Ectodermal cell (in vitro differentiated cells): ENCODE measurements at regions not wholly inside any gene's neighbourhood (a gene's known extent, or its start where the extent isn't known, plus 50 kb on each side); places are given as distances from the start of the nearest gene placed in this dataset.

Experiments used
- H3K27ac ChIP-seq: 2 replicates; pipeline ENCODE4 v1.7.0; 2013; ENCODE audit warnings: mild to moderate bottlenecking, low read depth, low read length; ENCODE audit not compliant: insufficient read depth, poor library complexity, severe bottlenecking
- H3K27me3 ChIP-seq: 2 replicates; pipeline ENCODE4 v1.7.0; 2013; ENCODE audit warnings: mild to moderate bottlenecking, low read length; ENCODE audit not compliant: insufficient read depth, control insufficient read depth, poor library complexity, severe bottlenecking
- H3K36me3 ChIP-seq: one replicate; pipeline ENCODE4 v1.7.0; 2013; ENCODE audit warnings: low read length; ENCODE audit not compliant: control insufficient read depth, insufficient read depth
- H3K4me1 ChIP-seq: one replicate; pipeline ENCODE4 v1.7.0; 2013; ENCODE audit warnings: low read length; ENCODE audit not compliant: control insufficient read depth, insufficient read depth
- H3K4me3 ChIP-seq: 2 replicates; pipeline ENCODE4 v1.7.0; 2013; ENCODE audit warnings: low read depth, low read length, control low read depth; ENCODE audit not compliant: insufficient read depth
- H3K9me3 ChIP-seq: 2 replicates; pipeline ENCODE4 v1.7.0; 2013; ENCODE audit warnings: mild to moderate bottlenecking, low read length, moderate library complexity; ENCODE audit not compliant: control insufficient read depth
- WGBS, 2 experiments: methylation state at CpG; one replicate each; pipeline ENCODE4 v1.1.7; 2013; ENCODE audit warnings: missing lambda C conversion rate in 2 of 2; 5-methylcytosine and 5-hydroxymethylcytosine counted together

- H3K27me3 ChIP-seq: no peaks in the 10 kb centered on the region
- WGBS, 2 experiments: 81 to 89% methylated on average over 3 of the region's 3 CpGs
- H3K36me3 ChIP-seq: no peaks in the 10 kb centered on the region
- H3K9me3 ChIP-seq: no peaks in the 10 kb centered on the region
- no peak overlapping the region for H3K4me3 ChIP-seq
- H3K4me1 ChIP-seq: no peaks in the 10 kb centered on the region
- no peak overlapping the region for H3K27ac ChIP-seq
Observed at GRCh38 chr14:34173916-34174315, 223.0 kb upstream of the EGLN3 start.

GRCh38 chr14:34172550-34173368 is 221.9 kb upstream of the EGLN3 start:
- Histone ChIP-seq H3K4me3 (no peak overlapping the region), H3K36me3 (no peaks in the 10 kb centered on the region), H3K27me3 (no peaks in the 10 kb centered on the region), H3K4me1 (no peaks in the 10 kb centered on the region), H3K27ac (no peak overlapping the region), H3K9me3 (no peaks in the 10 kb centered on the region)
- WGBS, 2 experiments: 92 to 95% methylated on average over 6 of the region's 6 CpGs

GRCh38 chr14:34172173-34172451 is 221.2 kb upstream of the EGLN3 start:
- WGBS, 2 experiments: no CpG with 5 or more reads among the region's 1 CpG
- H3K4me3 ChIP-seq: no peak overlapping the region
- no peaks in the 10 kb centered on the region for H3K4me1 ChIP-seq
- no peaks in the 10 kb centered on the region for H3K36me3 ChIP-seq
- no peak overlapping the region for H3K27ac ChIP-seq
- no peaks in the 10 kb centered on the region for H3K27me3 ChIP-seq
- H3K9me3 ChIP-seq: no peaks in the 10 kb centered on the region

GRCh38 chr14:34171431-34172172 is 220.7 kb upstream of the EGLN3 start:
- H3K27ac ChIP-seq: no peak overlapping the region
- 92 to 95% methylated on average over 8 of the region's 8 CpGs for WGBS, 2 experiments
- no peak overlapping the region for H3K4me3 ChIP-seq
- no peaks in the 10 kb centered on the region for H3K27me3 ChIP-seq
- H3K4me1 ChIP-seq: no peaks in the 10 kb centered on the region
- H3K9me3 ChIP-seq: no peaks in the 10 kb centered on the region
- no peaks in the 10 kb centered on the region for H3K36me3 ChIP-seq

GRCh38 chr14:34170882-34171281 is 220.0 kb upstream of the EGLN3 start:
- no peaks in the 10 kb centered on the region for H3K27me3 ChIP-seq
- H3K9me3 ChIP-seq: no peaks in the 10 kb centered on the region
- H3K27ac ChIP-seq: no peak overlapping the region
- H3K4me3 ChIP-seq: no peak overlapping the region
- no peaks in the 10 kb centered on the region for H3K36me3 ChIP-seq
- H3K4me1 ChIP-seq: no peaks in the 10 kb centered on the region
- 88 to 95% methylated on average over 1 of the region's 1 CpG for WGBS, 2 experiments

- no peak overlapping the region for H3K4me3 ChIP-seq
- H3K9me3 ChIP-seq: no peaks in the 10 kb centered on the region
- no peaks in the 10 kb centered on the region for H3K36me3 ChIP-seq
- WGBS, 2 experiments: 83 to 87% methylated on average over 3 of the region's 3 CpGs
- H3K27me3 ChIP-seq: no peaks in the 10 kb centered on the region
- no peaks in the 10 kb centered on the region for H3K4me1 ChIP-seq
- H3K27ac ChIP-seq: no peak overlapping the region
Observed at GRCh38 chr14:34169561-34169960, 218.7 kb upstream of the EGLN3 start.

- no peak overlapping the region for H3K4me3 ChIP-seq
- H3K9me3 ChIP-seq: no peaks in the 10 kb centered on the region
- WGBS, 2 experiments: 88 to 91% methylated on average over 8 of the region's 8 CpGs
- H3K4me1 ChIP-seq: no peaks in the 10 kb centered on the region
- H3K27ac ChIP-seq: no peak overlapping the region
- H3K36me3 ChIP-seq: no peaks in the 10 kb centered on the region
- H3K27me3 ChIP-seq: no peaks in the 10 kb centered on the region
Observed at GRCh38 chr14:34168656-34169055, 217.8 kb upstream of the EGLN3 start.

- H3K27me3 ChIP-seq: no peaks in the 10 kb centered on the region
- no peak overlapping the region for H3K27ac ChIP-seq
- no peak overlapping the region for H3K4me3 ChIP-seq
- no peaks in the 10 kb centered on the region for H3K4me1 ChIP-seq
- no peaks in the 10 kb centered on the region for H3K36me3 ChIP-seq
- H3K9me3 ChIP-seq: no peaks in the 10 kb centered on the region
- 88 to 93% methylated on average over 5 of the region's 5 CpGs for WGBS, 2 experiments
Observed at GRCh38 chr14:34165847-34166350, 215.0 kb upstream of the EGLN3 start.

GRCh38 chr14:34164162-34164864 is 213.4 kb upstream of the EGLN3 start:
- no peaks in the 10 kb centered on the region for H3K36me3 ChIP-seq
- WGBS, 2 experiments: 77 to 85% methylated on average over 6 of the region's 6 CpGs
- H3K4me3 ChIP-seq: no peak overlapping the region
- H3K27ac ChIP-seq: no peak overlapping the region
- no peaks in the 10 kb centered on the region for H3K9me3 ChIP-seq
- H3K4me1 ChIP-seq: no peaks in the 10 kb centered on the region
- H3K27me3 ChIP-seq: no peaks in the 10 kb centered on the region
